ENCODE measurements at regions not wholly inside any gene's neighbourhood (a gene's known extent, or its start where the extent isn't known, plus 50 kb on each side); places are given as distances from the start of the nearest gene placed in this dataset.

DNA sequence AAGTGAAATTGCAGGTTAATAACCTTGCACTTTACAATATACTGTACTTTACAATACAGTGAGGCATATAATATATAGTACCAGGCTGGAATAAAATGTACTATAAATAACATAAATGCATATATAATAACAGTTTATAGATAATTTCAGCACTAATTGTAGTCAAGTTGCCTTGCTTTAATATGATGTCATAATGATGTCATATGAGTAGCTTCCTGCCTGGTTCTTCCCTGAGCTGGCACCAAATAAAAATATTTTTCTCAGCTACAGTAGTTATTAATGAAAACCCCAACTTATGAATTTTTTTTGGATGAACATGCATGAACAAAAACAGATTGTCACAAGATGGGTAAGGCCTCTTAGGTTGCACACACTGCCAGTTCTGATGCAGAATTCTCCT lies 816.7 kb downstream of the XPNPEP1 start:
- no peak for TF ChIP-seq POLR2A (IDR thresholded peaks at IDR 0.05; ENCODE audit: borderline replicate concordance, extremely low read depth, insufficient read depth, insufficient read length)
- no peak for TF ChIP-seq YY1 (IDR thresholded peaks at IDR 0.05; ENCODE audit: extremely low read depth, insufficient replicate concordance, low read depth, low read length)
- TF ChIP-seq CEBPB (IDR thresholded peaks at IDR 0.05; ENCODE audit: low read depth) = no peak
- no peak for TF ChIP-seq RAD21 (IDR thresholded peaks at IDR 0.05; ENCODE audit: low read depth)
- TF ChIP-seq SP1 (IDR thresholded peaks at IDR 0.05; ENCODE audit: low read depth) = no peak
- TF ChIP-seq, protein P1, sequence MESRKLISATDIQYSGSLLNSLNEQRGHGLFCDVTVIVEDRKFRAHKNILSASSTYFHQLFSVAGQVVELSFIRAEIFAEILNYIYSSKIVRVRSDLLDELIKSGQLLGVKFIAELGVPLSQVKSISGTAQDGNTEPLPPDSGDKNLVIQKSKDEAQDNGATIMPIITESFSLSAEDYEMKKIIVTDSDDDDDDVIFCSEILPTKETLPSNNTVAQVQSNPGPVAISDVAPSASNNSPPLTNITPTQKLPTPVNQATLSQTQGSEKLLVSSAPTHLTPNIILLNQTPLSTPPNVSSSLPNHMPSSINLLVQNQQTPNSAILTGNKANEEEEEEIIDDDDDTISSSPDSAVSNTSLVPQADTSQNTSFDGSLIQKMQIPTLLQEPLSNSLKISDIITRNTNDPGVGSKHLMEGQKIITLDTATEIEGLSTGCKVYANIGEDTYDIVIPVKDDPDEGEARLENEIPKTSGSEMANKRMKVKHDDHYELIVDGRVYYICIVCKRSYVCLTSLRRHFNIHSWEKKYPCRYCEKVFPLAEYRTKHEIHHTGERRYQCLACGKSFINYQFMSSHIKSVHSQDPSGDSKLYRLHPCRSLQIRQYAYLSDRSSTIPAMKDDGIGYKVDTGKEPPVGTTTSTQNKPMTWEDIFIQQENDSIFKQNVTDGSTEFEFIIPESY (IDR thresholded peaks at IDR 0.05; ENCODE audit: extremely low read depth, insufficient replicate concordance, low read length) = no peak
- TF ChIP-seq EGR1 (IDR thresholded peaks at IDR 0.05; ENCODE audit: low read depth) = no peak
- no peak for TF ChIP-seq SRF (IDR thresholded peaks at IDR 0.05; ENCODE audit: low read depth)
- TF ChIP-seq ELF1 (IDR thresholded peaks at IDR 0.05; ENCODE audit: borderline replicate concordance, low read depth) = no peak
- no peak for TF ChIP-seq EZH2phosphoT487 (IDR thresholded peaks at IDR 0.05; ENCODE audit: borderline replicate concordance)
- no peak for TF ChIP-seq POLR2AphosphoS5 (IDR thresholded peaks at IDR 0.05; ENCODE audit: low read depth, low read length)
- no peak for TF ChIP-seq TCF7L2 (IDR thresholded peaks at IDR 0.05; ENCODE audit: borderline replicate concordance, extremely low read depth, insufficient read depth, insufficient read length)
- TF ChIP-seq, protein P2, sequence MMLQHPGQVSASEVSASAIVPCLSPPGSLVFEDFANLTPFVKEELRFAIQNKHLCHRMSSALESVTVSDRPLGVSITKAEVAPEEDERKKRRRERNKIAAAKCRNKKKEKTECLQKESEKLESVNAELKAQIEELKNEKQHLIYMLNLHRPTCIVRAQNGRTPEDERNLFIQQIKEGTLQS (IDR thresholded peaks at IDR 0.05) = no peak
- TF ChIP-seq ZNF274 (IDR thresholded peaks at IDR 0.05; ENCODE audit: low read depth, low read length) = no peak
- no peak for TF ChIP-seq CBX3 (IDR thresholded peaks at IDR 0.05; ENCODE audit: low read depth)
- TF ChIP-seq FOSL1 (IDR thresholded peaks at IDR 0.05; ENCODE audit: low read depth) = no peak
- TF ChIP-seq ZFX (IDR thresholded peaks at IDR 0.05) = no peak
- TF ChIP-seq, protein P3, sequence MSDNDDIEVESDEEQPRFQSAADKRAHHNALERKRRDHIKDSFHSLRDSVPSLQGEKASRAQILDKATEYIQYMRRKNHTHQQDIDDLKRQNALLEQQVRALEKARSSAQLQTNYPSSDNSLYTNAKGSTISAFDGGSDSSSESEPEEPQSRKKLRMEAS (IDR thresholded peaks at IDR 0.05) = no peak
- TF ChIP-seq, protein P4, sequence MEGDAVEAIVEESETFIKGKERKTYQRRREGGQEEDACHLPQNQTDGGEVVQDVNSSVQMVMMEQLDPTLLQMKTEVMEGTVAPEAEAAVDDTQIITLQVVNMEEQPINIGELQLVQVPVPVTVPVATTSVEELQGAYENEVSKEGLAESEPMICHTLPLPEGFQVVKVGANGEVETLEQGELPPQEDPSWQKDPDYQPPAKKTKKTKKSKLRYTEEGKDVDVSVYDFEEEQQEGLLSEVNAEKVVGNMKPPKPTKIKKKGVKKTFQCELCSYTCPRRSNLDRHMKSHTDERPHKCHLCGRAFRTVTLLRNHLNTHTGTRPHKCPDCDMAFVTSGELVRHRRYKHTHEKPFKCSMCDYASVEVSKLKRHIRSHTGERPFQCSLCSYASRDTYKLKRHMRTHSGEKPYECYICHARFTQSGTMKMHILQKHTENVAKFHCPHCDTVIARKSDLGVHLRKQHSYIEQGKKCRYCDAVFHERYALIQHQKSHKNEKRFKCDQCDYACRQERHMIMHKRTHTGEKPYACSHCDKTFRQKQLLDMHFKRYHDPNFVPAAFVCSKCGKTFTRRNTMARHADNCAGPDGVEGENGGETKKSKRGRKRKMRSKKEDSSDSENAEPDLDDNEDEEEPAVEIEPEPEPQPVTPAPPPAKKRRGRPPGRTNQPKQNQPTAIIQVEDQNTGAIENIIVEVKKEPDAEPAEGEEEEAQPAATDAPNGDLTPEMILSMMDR (IDR thresholded peaks at IDR 0.05 in 2 of 3, conservative IDR thresholded peaks at IDR 0.05 in 1 of 3; ENCODE audit: borderline replicate concordance in 1 of 3, insufficient read depth in 1 of 3, low read depth in 2 of 3, low read length in 2 of 3) = no peak
- TF ChIP-seq, protein P5, sequence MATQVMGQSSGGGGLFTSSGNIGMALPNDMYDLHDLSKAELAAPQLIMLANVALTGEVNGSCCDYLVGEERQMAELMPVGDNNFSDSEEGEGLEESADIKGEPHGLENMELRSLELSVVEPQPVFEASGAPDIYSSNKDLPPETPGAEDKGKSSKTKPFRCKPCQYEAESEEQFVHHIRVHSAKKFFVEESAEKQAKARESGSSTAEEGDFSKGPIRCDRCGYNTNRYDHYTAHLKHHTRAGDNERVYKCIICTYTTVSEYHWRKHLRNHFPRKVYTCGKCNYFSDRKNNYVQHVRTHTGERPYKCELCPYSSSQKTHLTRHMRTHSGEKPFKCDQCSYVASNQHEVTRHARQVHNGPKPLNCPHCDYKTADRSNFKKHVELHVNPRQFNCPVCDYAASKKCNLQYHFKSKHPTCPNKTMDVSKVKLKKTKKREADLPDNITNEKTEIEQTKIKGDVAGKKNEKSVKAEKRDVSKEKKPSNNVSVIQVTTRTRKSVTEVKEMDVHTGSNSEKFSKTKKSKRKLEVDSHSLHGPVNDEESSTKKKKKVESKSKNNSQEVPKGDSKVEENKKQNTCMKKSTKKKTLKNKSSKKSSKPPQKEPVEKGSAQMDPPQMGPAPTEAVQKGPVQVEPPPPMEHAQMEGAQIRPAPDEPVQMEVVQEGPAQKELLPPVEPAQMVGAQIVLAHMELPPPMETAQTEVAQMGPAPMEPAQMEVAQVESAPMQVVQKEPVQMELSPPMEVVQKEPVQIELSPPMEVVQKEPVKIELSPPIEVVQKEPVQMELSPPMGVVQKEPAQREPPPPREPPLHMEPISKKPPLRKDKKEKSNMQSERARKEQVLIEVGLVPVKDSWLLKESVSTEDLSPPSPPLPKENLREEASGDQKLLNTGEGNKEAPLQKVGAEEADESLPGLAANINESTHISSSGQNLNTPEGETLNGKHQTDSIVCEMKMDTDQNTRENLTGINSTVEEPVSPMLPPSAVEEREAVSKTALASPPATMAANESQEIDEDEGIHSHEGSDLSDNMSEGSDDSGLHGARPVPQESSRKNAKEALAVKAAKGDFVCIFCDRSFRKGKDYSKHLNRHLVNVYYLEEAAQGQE (IDR thresholded peaks at IDR 0.05; ENCODE audit: low read depth) = no peak
- ChIA-PET CTCF (no interaction called here), RAD21 (ENCODE audit: low non-redundant PET in 1 of 2, low total read pairs in 2 of 2, uncharacterized antibody in 2 of 2, unreplicated experiment in 2 of 2) (no interaction called here), POLR2A (no interaction called here)
- H3K9me2 ChIP-seq (ENCODE audit: insufficient read depth) = no peaks in the 10 kb centered on the region
- DNase-seq (ENCODE audit: low read depth, low spot score) = no peak
- no peaks in the 10 kb centered on the region for H3K4me1 ChIP-seq (ENCODE audit: control insufficient read depth in 1 of 2, insufficient read depth in 2 of 2, low read length in 2 of 2)
- H3K27ac ChIP-seq (ENCODE audit: low read depth, low read length) = no peak overlapping the region
- no peak overlapping the region for H3K4me3 ChIP-seq (replicated peaks in 1 of 2; ENCODE audit: low read depth in 1 of 2, low read length in 2 of 2)
- intact Hi-C loops (cut with micrococcal nuclease) = no loop called here
- H3K9ac ChIP-seq (ENCODE audit: low read length) = no peak overlapping the region
- ATAC-seq = no peak
- no peak overlapping the region for H2AFZ ChIP-seq (ENCODE audit: low read depth, low read length, poor library complexity, severe bottlenecking)
- H3K27me3 ChIP-seq (ENCODE audit: insufficient read depth, low read length) = no peaks in the 10 kb centered on the region
- H3K9me3 ChIP-seq (ENCODE audit: control insufficient read depth in 1 of 2, insufficient read depth in 1 of 2, low read depth in 1 of 2, low read length in 2 of 2) = peaks cover 40 to 44% of the 10 kb centered on the region in 2 experiments; a peak in 3 of 4 replicates
- H3K79me2 ChIP-seq (ENCODE audit: insufficient read depth, low read length) = no peaks in the 10 kb centered on the region
- H3K4me2 ChIP-seq (ENCODE audit: low read length) = no peak overlapping the region
- no peaks in the 10 kb centered on the region for H3K36me3 ChIP-seq (ENCODE audit: control insufficient read depth in 1 of 2, insufficient read depth in 2 of 2, low read length in 2 of 2)
- no TSS peak for BruUV-seq (replicated peaks)
- no peaks in the 10 kb centered on the region for H4K20me1 ChIP-seq (ENCODE audit: insufficient read depth)

All from HCT116 (cell line).